PFSK-1 (cell line): ENCODE measurements at regions not wholly inside any gene's neighbourhood (a gene's known extent, or its start where the extent isn't known, plus 50 kb on each side); places are given as distances from the start of the nearest gene placed in this dataset.

Experiments used
- FOXP2 ChIP-seq: optimal IDR thresholded peaks from 2 replicates; pipeline ENCODE3; 2011; ENCODE audit warnings: borderline replicate concordance, control low read depth, inconsistent platforms; ENCODE audit not compliant: insufficient read depth; ENCODE audit errors: extremely low read length, extremely low read depth
- POLR2AphosphoS5 ChIP-seq: IDR thresholded peaks from 2 replicates; pipeline ENCODE4 v1.6.1; 2012; ENCODE audit warnings: low read depth, mild to moderate bottlenecking, control low read depth, low read length, moderate library complexity
- SIN3A ChIP-seq: IDR thresholded peaks from 2 replicates; pipeline ENCODE4 v1.6.1; 2012; ENCODE audit warnings: mild to moderate bottlenecking, low read length, moderate library complexity, borderline replicate concordance; ENCODE audit not compliant: insufficient read depth
- TAF1 ChIP-seq: IDR thresholded peaks from 2 replicates; pipeline ENCODE4 v1.6.1; 2012; ENCODE audit warnings: low read length, control low read depth, borderline replicate concordance; ENCODE audit not compliant: insufficient read depth
- TF ChIP-seq, protein P1 (sequence below), 2 experiments: IDR thresholded peaks; 2 replicates each; pipeline versions ENCODE4 v1.6.1 to v1.8.0; 2011 to 2012; ENCODE audit warnings: low read depth in 2 of 2, low read length in 2 of 2, control low read depth in 1 of 2, inconsistent platforms in 1 of 2, mild to moderate bottlenecking in 1 of 2, moderate library complexity in 1 of 2; ENCODE audit not compliant: insufficient read depth in 1 of 2

DNA sequence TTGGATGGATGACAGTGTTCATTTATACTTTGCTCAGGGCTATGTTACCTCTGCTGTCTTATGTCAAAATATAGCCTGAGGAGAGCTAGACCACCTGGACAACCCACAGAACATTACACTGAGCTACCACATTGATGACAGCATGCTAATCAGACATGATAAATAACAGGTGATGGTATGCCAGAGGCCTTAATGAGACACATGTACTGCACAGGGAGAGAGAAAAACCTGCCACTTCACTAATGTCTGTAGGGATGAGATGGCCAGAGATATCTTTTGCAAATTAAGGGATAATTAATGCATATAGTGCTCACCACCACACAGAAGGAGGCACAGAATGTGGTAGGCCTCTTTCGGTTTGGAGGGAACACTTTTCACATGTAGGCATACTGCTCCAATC, 1122.6 kb upstream of the POT1 start:
- TF ChIP-seq POLR2AphosphoS5: no peak
- TF ChIP-seq, protein P1, sequence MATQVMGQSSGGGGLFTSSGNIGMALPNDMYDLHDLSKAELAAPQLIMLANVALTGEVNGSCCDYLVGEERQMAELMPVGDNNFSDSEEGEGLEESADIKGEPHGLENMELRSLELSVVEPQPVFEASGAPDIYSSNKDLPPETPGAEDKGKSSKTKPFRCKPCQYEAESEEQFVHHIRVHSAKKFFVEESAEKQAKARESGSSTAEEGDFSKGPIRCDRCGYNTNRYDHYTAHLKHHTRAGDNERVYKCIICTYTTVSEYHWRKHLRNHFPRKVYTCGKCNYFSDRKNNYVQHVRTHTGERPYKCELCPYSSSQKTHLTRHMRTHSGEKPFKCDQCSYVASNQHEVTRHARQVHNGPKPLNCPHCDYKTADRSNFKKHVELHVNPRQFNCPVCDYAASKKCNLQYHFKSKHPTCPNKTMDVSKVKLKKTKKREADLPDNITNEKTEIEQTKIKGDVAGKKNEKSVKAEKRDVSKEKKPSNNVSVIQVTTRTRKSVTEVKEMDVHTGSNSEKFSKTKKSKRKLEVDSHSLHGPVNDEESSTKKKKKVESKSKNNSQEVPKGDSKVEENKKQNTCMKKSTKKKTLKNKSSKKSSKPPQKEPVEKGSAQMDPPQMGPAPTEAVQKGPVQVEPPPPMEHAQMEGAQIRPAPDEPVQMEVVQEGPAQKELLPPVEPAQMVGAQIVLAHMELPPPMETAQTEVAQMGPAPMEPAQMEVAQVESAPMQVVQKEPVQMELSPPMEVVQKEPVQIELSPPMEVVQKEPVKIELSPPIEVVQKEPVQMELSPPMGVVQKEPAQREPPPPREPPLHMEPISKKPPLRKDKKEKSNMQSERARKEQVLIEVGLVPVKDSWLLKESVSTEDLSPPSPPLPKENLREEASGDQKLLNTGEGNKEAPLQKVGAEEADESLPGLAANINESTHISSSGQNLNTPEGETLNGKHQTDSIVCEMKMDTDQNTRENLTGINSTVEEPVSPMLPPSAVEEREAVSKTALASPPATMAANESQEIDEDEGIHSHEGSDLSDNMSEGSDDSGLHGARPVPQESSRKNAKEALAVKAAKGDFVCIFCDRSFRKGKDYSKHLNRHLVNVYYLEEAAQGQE (IDR thresholded peaks at IDR 0.05; ENCODE audit: insufficient read depth in 1 of 2, low read depth in 2 of 2, low read length in 2 of 2): no peak
- TF ChIP-seq SIN3A: no peak
- no peak for TF ChIP-seq TAF1
- TF ChIP-seq FOXP2: no peak
